ENCODE measurements at regions not wholly inside any gene's neighbourhood (a gene's known extent, or its start where the extent isn't known, plus 50 kb on each side); places are given as distances from the start of the nearest gene placed in this dataset.

DNA sequence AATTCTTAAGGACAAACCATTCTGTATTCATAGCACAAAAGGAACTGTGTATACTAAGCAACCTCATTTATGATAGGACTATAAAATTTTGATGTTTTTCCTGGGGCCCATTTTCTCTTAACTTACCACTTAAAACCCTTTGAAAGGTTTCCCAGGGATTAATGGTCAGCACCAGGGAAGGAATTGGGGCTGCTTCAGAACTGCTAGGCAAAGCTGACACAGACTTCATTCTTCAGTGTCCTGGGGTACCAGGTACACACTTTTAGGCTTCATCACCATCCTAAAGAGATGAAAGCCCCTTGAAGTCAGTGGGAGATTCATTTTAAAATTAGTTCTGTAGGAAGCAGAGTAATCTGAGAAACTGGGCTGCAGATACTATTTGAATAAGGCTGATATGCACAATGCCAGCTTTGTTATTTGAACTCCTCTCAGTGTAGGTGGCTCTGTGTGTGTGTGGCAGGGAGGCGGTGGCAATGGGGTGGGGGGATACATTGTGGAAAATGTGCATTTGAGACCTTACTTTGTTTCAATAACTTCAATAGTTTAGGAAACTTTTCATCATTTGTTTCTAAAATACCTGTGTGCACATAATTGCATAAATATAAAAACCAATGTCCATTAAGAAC is 329.3 kb upstream of the DCN start:
- peaks cover 16 to 30% of the 10 kb centered on the region in 2 donors for H3K27me3 Mint-ChIP-seq
- H3K27ac Mint-ChIP-seq = no peak overlapping the region
- no peaks in the 10 kb centered on the region for H3K9me3 Mint-ChIP-seq
- no peak overlapping the region for H3K4me3 Mint-ChIP-seq
- DNase-seq = no peak
- no peak for ATAC-seq (replicated peaks)
- no peaks in the 10 kb centered on the region for H3K36me3 Mint-ChIP-seq
- H3K4me1 Mint-ChIP-seq = no peaks in the 10 kb centered on the region

- Mint-ChIP-seq H3K27me3 (peaks cover 11 to 27% of the 10 kb centered on the region in 2 donors), H3K4me1 (no peaks in the 10 kb centered on the region), H3K36me3 (peaks cover 0 to 3% of the 10 kb centered on the region in 2 donors), H3K4me3 (no peak overlapping the region), H3K27ac (no peak overlapping the region), H3K9me3 (peaks cover 0 to 3% of the 10 kb centered on the region in 2 donors)
- no peak for ATAC-seq (replicated peaks)
- DNase-seq = no peak
Measured at GRCh38 chr12:91507754-91508153, 325.1 kb upstream of the DCN start.

DNA sequence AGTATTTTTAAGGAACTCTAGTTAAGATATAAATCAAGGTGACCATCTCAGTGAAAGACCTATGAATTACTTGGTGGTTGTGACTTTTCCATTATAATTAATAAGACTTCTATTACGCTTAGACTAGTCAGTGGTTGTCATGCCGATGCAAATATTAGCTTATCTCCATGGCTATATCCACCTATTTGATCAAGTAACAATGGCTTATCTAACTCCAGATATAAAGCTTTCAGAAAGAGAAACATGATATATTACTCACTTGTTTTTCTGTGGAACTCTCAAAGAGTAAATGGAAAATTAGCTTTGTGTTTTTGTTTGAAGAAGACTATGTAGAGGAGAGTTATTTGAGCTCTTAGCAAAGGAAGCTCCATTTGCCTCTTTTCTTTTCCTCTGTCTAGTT is 323.8 kb upstream of the DCN start:
- no peak overlapping the region for H3K4me3 Mint-ChIP-seq
- no peak for DNase-seq
- no peak for ATAC-seq (replicated peaks)

GRCh38 chr12:91505006-91505405 is 322.4 kb upstream of the DCN start:
- ATAC-seq (replicated peaks) = no peak
- Mint-ChIP-seq H3K4me1 (no peaks in the 10 kb centered on the region), H3K27me3 (peaks cover 9 to 24% of the 10 kb centered on the region in 2 donors), H3K9me3 (peaks cover 2 to 4% of the 10 kb centered on the region in 2 donors), H3K4me3 (no peak overlapping the region), H3K36me3 (peaks cover 0 to 3% of the 10 kb centered on the region in 2 donors), H3K27ac (no peak overlapping the region)
- no peak for DNase-seq

More for the DNA sequence above, 323.8 kb upstream of the DCN start:
- Mint-ChIP-seq H3K27ac (no peak overlapping the region), H3K9me3 (peaks cover 2 to 4% of the 10 kb centered on the region in 2 donors), H3K36me3 (peaks cover 0 to 3% of the 10 kb centered on the region in 2 donors), H3K27me3 (peaks cover 16 to 32% of the 10 kb centered on the region in 2 donors), H3K4me1 (no peaks in the 10 kb centered on the region)

- H3K36me3 Mint-ChIP-seq = peaks cover 0 to 3% of the 10 kb centered on the region in 2 donors
- no peak overlapping the region for H3K4me3 Mint-ChIP-seq
- peaks cover 9 to 17% of the 10 kb centered on the region in 2 donors for H3K27me3 Mint-ChIP-seq
- no peak overlapping the region for H3K27ac Mint-ChIP-seq
- ATAC-seq (replicated peaks) = no peak
- DNase-seq = no peak
- no peaks in the 10 kb centered on the region for H3K4me1 Mint-ChIP-seq
- H3K9me3 Mint-ChIP-seq = peaks cover 2 to 4% of the 10 kb centered on the region in 2 donors
Measured at GRCh38 chr12:91502208-91502607, 319.6 kb upstream of the DCN start.

DNA sequence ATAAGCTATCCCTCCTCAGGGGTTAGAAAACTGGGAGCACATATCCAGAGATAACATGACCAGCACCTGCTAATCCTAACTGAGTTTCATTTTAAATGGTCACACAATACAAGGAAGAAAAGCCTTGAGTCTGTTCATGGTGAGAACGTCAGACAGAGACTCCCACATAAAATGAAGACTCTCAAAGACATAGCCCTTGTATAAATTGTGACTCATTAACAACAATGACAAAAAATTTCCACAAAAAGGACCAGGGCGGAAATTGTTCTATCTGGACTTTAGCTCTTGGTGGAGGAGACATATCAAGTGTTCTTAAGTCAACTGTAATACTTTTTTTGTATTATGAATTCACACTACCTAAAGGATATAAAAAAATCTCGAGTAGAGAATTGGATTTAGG is 313.7 kb upstream of the DCN start:
- DNase-seq (no peak), ATAC-seq (replicated peaks) (no peak)
- no peaks in the 10 kb centered on the region for H3K36me3 Mint-ChIP-seq
- no peak overlapping the region for H3K4me3 Mint-ChIP-seq
- peaks cover 6% of the 10 kb centered on the region in 2 donors for H3K27me3 Mint-ChIP-seq
- H3K9me3 Mint-ChIP-seq = no peaks in the 10 kb centered on the region
- no peak overlapping the region for H3K27ac Mint-ChIP-seq
- peaks cover 0 to 1% of the 10 kb centered on the region in 2 donors for H3K4me1 Mint-ChIP-seq

DNA sequence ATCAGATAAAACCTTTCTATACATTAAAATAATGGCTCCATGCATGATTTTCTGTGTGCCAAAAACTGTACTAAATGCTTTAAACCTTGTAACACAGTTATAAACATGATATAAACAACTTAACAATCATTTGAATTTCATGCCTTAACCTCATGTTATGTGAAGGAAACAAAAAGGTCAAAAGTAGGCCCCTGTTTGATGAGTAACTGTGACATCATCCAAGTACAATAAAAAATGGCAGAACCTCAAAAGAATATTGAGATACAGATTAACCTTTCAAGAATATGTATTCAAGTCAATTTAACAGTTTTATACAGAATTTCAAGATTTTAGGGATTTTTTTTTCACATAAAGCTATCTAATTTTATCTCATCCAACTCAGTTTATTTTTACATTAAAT is 310.7 kb upstream of the DCN start:
- Mint-ChIP-seq H3K4me1 (peaks cover 0 to 1% of the 10 kb centered on the region in 2 donors), H3K4me3 (no peak overlapping the region), H3K27ac (no peak overlapping the region), H3K27me3 (peaks cover 6% of the 10 kb centered on the region in 2 donors), H3K36me3 (no peaks in the 10 kb centered on the region), H3K9me3 (no peaks in the 10 kb centered on the region)
- no peak for ATAC-seq (replicated peaks)
- DNase-seq = no peak

DNA sequence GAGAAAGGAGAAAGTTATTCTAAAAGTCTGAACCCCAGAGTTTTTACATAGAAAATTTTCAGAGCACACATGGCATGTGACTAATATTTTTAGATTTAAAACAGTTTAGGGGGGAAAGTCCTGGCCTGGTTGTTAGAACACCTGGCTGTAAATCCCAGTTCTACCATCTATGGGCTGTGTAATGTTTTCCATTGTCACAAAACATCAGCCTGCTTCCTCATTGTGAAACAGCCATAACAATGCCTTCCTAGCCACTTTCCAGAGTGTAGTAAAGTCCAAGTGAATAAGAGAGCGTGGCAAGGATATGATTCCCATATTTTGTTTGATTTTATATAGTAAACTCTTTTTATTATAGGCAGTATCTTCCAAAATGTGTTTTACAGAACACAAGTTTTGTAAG is 310.0 kb upstream of the DCN start:
- no peaks in the 10 kb centered on the region for H3K9me3 Mint-ChIP-seq
- no peaks in the 10 kb centered on the region for H3K36me3 Mint-ChIP-seq
- peaks cover 0 to 1% of the 10 kb centered on the region in 2 donors for H3K4me1 Mint-ChIP-seq
- no peak overlapping the region for H3K4me3 Mint-ChIP-seq
- ATAC-seq (replicated peaks) = no peak
- H3K27ac Mint-ChIP-seq = no peak overlapping the region
- peaks cover 6 to 10% of the 10 kb centered on the region in 2 donors for H3K27me3 Mint-ChIP-seq
- no peak for DNase-seq

DNA sequence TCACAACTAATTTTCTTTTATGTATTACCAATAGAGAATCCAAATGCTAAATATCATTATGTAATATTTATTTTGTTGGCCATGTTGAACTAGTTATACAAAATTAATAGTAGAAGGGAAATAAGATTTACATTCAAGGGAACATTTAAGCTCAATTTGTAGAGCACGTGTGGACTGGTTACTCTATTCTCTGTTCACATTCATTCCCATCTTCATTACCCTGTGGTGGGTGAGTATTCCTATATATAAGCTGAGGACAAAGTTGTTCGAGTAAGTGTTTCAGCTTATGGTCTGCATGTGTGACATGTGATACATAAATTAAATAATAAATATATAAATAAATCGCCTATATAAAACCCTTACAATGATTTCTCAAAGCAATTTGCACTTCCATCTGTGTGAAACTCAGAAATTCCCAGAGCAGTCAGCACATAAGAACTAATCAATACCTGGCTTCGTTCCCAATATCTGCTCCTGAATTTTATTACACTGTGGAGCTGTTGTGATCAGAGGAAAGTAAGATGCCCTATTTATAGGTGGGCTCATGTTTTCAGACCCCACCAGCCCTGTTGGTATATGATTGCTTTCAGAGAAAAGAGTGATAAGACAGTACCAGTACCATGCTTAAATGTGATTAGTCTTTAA is 308.2 kb upstream of the DCN start:
- H3K27me3 Mint-ChIP-seq = peaks cover 13 to 23% of the 10 kb centered on the region in 2 donors
- no peaks in the 10 kb centered on the region for H3K36me3 Mint-ChIP-seq
- H3K4me3 Mint-ChIP-seq = no peak overlapping the region
- H3K27ac Mint-ChIP-seq = no peak overlapping the region
- DNase-seq (no peak), ATAC-seq (replicated peaks) (no peak)
- H3K9me3 Mint-ChIP-seq = no peaks in the 10 kb centered on the region
- H3K4me1 Mint-ChIP-seq = peaks cover 0 to 1% of the 10 kb centered on the region in 2 donors

DNA sequence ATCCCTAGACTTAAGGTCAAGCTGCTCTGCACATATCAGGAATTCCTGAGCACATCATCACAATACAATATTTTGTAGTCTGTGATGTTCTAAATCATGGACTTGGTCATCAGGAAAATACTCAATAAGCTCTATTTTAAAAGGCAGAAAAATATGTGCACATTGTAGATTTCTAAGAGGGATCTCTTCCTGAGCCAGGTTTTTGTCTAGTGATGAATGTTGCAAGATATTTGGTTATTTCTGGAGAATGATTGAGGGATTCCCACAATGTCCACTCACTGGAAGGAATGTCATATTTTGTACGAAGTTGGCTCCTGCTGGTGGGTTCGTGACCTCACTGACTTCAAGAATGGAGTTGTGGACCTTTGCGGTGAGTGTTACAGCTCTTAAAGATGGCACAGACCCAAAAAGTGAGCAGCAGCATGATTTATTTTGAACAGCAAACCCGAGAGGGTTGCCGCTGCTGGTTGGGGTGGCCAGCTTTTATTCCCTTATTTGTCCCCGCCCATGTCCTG is 300.9 kb upstream of the DCN start:
- no peak for DNase-seq
- ATAC-seq (replicated peaks) = no peak
- no peaks in the 10 kb centered on the region for H3K9me3 Mint-ChIP-seq
- peaks cover 8 to 20% of the 10 kb centered on the region in 2 donors for H3K27me3 Mint-ChIP-seq
- no peaks in the 10 kb centered on the region for H3K4me1 Mint-ChIP-seq
- no peaks in the 10 kb centered on the region for H3K36me3 Mint-ChIP-seq
- no peak overlapping the region for H3K4me3 Mint-ChIP-seq
- no peak overlapping the region for H3K27ac Mint-ChIP-seq

GRCh38 chr12:91482231-91482630 is 299.6 kb upstream of the DCN start:
- Mint-ChIP-seq H3K4me3 (no peak overlapping the region), H3K9me3 (no peaks in the 10 kb centered on the region), H3K4me1 (no peaks in the 10 kb centered on the region), H3K27me3 (peaks cover 13% of the 10 kb centered on the region in 2 donors), H3K27ac (no peak overlapping the region), H3K36me3 (no peaks in the 10 kb centered on the region)
- ATAC-seq (replicated peaks) (no peak), DNase-seq (no peak)

DNA sequence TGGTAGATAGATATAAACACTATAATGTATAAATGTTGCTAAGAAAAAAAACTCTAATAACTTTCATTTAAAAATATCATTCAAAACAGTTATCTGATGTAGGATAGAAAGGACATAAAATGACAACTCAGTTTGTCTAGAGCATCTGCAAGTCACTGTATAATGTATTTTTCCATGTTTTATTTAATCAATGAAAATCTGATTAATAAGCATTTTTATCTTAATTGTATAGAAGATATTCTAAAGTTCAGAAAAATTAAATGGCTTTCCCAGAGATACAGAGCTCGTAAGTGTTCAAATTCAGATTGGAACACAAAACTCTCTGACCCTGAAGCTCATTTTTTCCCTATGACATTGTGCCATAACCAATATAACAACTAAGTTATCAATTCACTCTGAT is 295.9 kb upstream of the DCN start:
- Mint-ChIP-seq H3K27ac (no peak overlapping the region), H3K36me3 (no peaks in the 10 kb centered on the region), H3K4me1 (no peaks in the 10 kb centered on the region), H3K9me3 (peaks cover 0 to 2% of the 10 kb centered on the region in 2 donors), H3K4me3 (no peak overlapping the region), H3K27me3 (peaks cover 19 to 24% of the 10 kb centered on the region in 2 donors)
- ATAC-seq (replicated peaks) = no peak
- no peak for DNase-seq

DNA sequence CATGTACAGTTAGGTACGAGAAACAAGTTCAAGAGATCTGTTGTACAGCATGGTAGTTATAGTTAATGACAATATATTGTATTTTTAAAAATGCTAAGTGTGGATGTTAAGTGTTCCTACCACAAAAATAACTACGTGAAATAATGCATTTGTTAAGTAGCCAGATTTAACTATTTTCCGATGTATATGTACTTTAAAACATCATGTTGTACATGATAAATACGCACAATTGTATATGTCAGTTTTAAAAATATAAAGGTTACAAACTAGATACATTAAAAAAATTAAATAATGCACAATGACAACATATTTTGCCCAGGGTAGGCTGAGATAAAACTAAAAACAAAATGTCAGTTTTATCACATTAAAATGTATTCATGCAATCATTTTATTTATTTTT is 285.1 kb upstream of the DCN start:
- no peak for ATAC-seq (replicated peaks)
- no peak overlapping the region for H3K4me3 Mint-ChIP-seq
- H3K27ac Mint-ChIP-seq = no peak overlapping the region
- peaks cover under 1 to 6% of the 10 kb centered on the region in 2 donors for H3K27me3 Mint-ChIP-seq
- no peak for DNase-seq
- peaks cover 0 to 2% of the 10 kb centered on the region in 2 donors for H3K9me3 Mint-ChIP-seq
- no peaks in the 10 kb centered on the region for H3K4me1 Mint-ChIP-seq
- no peaks in the 10 kb centered on the region for H3K36me3 Mint-ChIP-seq

DNA sequence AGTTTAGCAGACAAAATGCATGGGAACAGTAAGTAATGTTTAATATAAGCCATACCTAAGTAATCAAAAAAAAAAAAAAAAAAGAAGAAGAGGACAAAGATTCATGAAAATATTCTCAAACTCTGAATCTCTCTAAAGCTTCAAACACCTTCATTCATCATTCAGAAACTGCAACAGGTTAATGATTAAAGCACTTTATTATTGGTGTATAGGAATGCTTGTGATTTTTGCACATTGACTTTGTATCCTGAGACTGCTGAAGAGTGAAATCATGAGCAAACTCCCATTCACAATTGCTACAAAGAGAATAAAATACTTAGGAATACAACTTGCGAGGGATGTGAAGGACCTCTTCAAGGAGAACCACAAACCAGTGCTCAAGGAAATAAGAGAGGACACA is 278.4 kb upstream of the DCN start:
- Mint-ChIP-seq H3K27me3 (peaks cover 19 to 21% of the 10 kb centered on the region in 2 donors), H3K27ac (no peak overlapping the region), H3K4me3 (no peak overlapping the region), H3K9me3 (peaks cover 0 to 6% of the 10 kb centered on the region in 2 donors), H3K36me3 (no peaks in the 10 kb centered on the region), H3K4me1 (no peaks in the 10 kb centered on the region)
- DNase-seq (no peak), ATAC-seq (replicated peaks) (no peak)

DNA sequence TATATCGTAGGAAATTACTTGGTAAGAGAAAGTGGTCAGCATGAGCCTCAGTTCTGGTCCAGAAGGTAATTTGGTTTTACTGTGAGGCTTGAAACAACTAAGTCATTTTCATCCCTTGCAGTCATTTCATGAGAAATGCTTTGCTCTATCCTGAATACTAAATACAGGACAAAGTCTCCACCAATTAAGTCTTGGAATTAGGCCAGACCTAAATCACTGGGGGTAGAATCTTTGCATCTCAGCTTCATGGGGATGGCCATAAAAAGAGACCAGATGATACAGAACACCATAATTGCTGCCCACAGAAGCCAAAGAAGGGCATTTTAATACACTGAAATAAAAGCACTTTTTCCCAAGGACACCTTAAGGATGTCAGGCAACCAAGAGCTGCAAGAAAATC is 277.9 kb upstream of the DCN start:
- Mint-ChIP-seq H3K27me3 (peaks cover 21 to 22% of the 10 kb centered on the region in 2 donors), H3K27ac (no peak overlapping the region), H3K36me3 (no peaks in the 10 kb centered on the region), H3K4me3 (no peak overlapping the region), H3K4me1 (no peaks in the 10 kb centered on the region), H3K9me3 (peaks cover 0 to 4% of the 10 kb centered on the region in 2 donors)
- DNase-seq = no peak
- ATAC-seq (replicated peaks) = no peak
